K562 (cell line): ENCODE measurements at regions not wholly inside any gene's neighbourhood (a gene's known extent, or its start where the extent isn't known, plus 50 kb on each side); places are given as distances from the start of the nearest gene placed in this dataset.

Source experiments
- ATAC-seq: fragments of 200-7000 bp; cut with Tn5 transposase; 3 replicates; pipeline ENCODE4 v1.9.1; 2020; ENCODE audit warnings: moderate library complexity
- BruUV-seq: library from RNA; stranded (reverse); fragments of 400-500 nt; replicated peaks from 2 replicates; lab custom pipeline; 2021; lab: Mats Ljungman, UMichigan
- CTCF ChIA-PET: fragments of 300-600 bp; formaldehyde crosslinking; extraction: SDS; loops from one replicate; lab custom pipeline; 2021; ENCODE audit warnings: low intra/inter-chr PET ratio; lab: Yijun Ruan, JAX
- POLR2A ChIA-PET: fragments of 300-600, 350-650 bp; sonication (Branson Sonifier 250); formaldehyde crosslinking; extraction: SDS; loops from one replicate; lab custom pipeline; 2021; ENCODE audit warnings: antibody characterized with exemption, inconsistent platforms; lab: Yijun Ruan, JAX
- DNase-seq, 4 experiments: peaks; one replicate each; pipeline versions ENCODE4 v3.0.0 to v3.0.0-alpha.2; 2011 to 2018; ENCODE audit warnings: low spot score in 3 of 4, mixed read lengths in 3 of 4; ENCODE audit errors: extremely low read depth in 1 of 4
- FAIRE-seq: peaks from 2 replicates; lab custom pipeline; 2011; peaks lifted over from hg19 to GRCh38; lab: Jason Lieb, UNC
- H2AFZ ChIP-seq: 2 replicates; pipeline ENCODE4 v1.6.0; 2011; ENCODE audit warnings: low read depth, low read length, control low read depth, inconsistent platforms
- H3K27ac ChIP-seq: fragments of 200-600 bp; 3 replicates; pipeline ENCODE4 v1.8.0; 2011; ENCODE audit warnings: low read depth, mild to moderate bottlenecking, control low read depth, inconsistent platforms, low read length, moderate library complexity, mixed read lengths; ENCODE audit errors: extremely low read depth
- H3K27me3 ChIP-seq, 2 experiments: fragments of 300-600 bp in 1 of 2; 2 replicates in 1 of 2; 3 replicates in 1 of 2; pipeline versions ENCODE4 v1.6.0 to v1.8.0; 2011; ENCODE audit warnings: inconsistent platforms in 2 of 2, low read length in 2 of 2, mild to moderate bottlenecking in 1 of 2, mixed read lengths in 1 of 2, moderate library complexity in 1 of 2; ENCODE audit not compliant: control insufficient read depth in 2 of 2, insufficient read depth in 2 of 2
- H3K36me3 ChIP-seq: fragments of 300-600 bp; 3 replicates; pipeline ENCODE4 v1.8.0; 2011; ENCODE audit warnings: mild to moderate bottlenecking, low read length, inconsistent platforms; ENCODE audit not compliant: control insufficient read depth, insufficient read depth
- H3K4me1 ChIP-seq, 2 experiments: fragments of 200-600 bp in 1 of 2; replicated peaks in 1 of 2; 2 replicates in 1 of 2; 3 replicates in 1 of 2; pipeline versions ENCODE4 v1.5.1 to v1.8.0; 2011; ENCODE audit warnings: inconsistent platforms in 2 of 2, low read length in 2 of 2, mild to moderate bottlenecking in 1 of 2, mixed read lengths in 1 of 2, moderate library complexity in 1 of 2; ENCODE audit not compliant: control insufficient read depth in 2 of 2, insufficient read depth in 2 of 2
- H3K4me2 ChIP-seq: 2 replicates; pipeline ENCODE4 v1.6.1; 2011; ENCODE audit warnings: low read length, control low read depth, inconsistent platforms, mixed read lengths; ENCODE audit not compliant: insufficient read depth
- H3K4me3 ChIP-seq: fragments of 200-600 bp; sonication (generic), shearing (Covaris generic); 2 replicates; pipeline ENCODE4 v1.5.1; 2016; ENCODE audit warnings: control low read depth, inconsistent platforms
- H3K79me2 ChIP-seq: fragments of 200-600 bp; 3 replicates; pipeline ENCODE4 v1.8.0; 2011; ENCODE audit warnings: low read length, inconsistent platforms; ENCODE audit not compliant: control insufficient read depth, insufficient read depth
- H3K9ac ChIP-seq, 2 experiments: 2 replicates each; pipeline versions ENCODE4 v1.6.0 to v1.6.1; 2011; ENCODE audit warnings: low read depth in 2 of 2, low read length in 2 of 2, control low read depth in 1 of 2, inconsistent platforms in 1 of 2, mild to moderate bottlenecking in 1 of 2, mixed read lengths in 1 of 2; ENCODE audit not compliant: insufficient read depth in 1 of 2
- H3K9me1 ChIP-seq: one replicate; pipeline ENCODE4 v1.6.0; 2011; ENCODE audit warnings: inconsistent platforms, mild to moderate bottlenecking, low read length, moderate library complexity; ENCODE audit not compliant: control insufficient read depth, insufficient read depth
- H3K9me3 ChIP-seq: replicated peaks from 2 replicates; pipeline ENCODE4 v1.5.1; 2011; ENCODE audit warnings: low read depth, low read length, inconsistent platforms; ENCODE audit not compliant: control insufficient read depth, insufficient read depth
- H4K20me1 ChIP-seq: replicated peaks from 2 replicates; pipeline ENCODE4 v1.6.1; 2011; ENCODE audit warnings: low read length, inconsistent platforms, mixed read lengths; ENCODE audit not compliant: control insufficient read depth, insufficient read depth
- CREB1 ChIP-seq, 2 experiments: sonication (generic) in 1 of 2; formaldehyde crosslinking in 1 of 2; IDR thresholded peaks; 2 replicates each; pipeline versions ENCODE4 v1.6.1 to v1.8.0; 2012 to 2022; ENCODE audit warnings: inconsistent platforms in 1 of 2, mild to moderate bottlenecking in 1 of 2, missing genetic modification reagents in 1 of 2, moderate library complexity in 1 of 2
- MYNN ChIP-seq, 2 experiments: sonication (generic); formaldehyde crosslinking in 1 of 2; IDR thresholded peaks; 2 replicates each; pipeline versions ENCODE4 v1.5.0 to v1.6.1; 2016 to 2020; ENCODE audit warnings: antibody characterized with exemption in 1 of 2, missing genetic modification reagents in 1 of 2
- NFE2L1 ChIP-seq: fragments of 450-650 bp; IDR thresholded peaks from 2 replicates; pipeline ENCODE4 v1.6.1; 2016; ENCODE audit warnings: missing genetic modification characterization, low read depth, mild to moderate bottlenecking, missing compliant biosample characterization, moderate library complexity, borderline replicate concordance
- NFIX ChIP-seq: fragments of 250-450 bp; sonication (Bioruptor Pico); IDR thresholded peaks from 2 replicates; pipeline ENCODE4 v1.4.0; 2020; ENCODE audit warnings: low read depth, mild to moderate bottlenecking, moderate library complexity
- RCOR1 ChIP-seq, 2 experiments: IDR thresholded peaks; 2 replicates each; pipeline ENCODE4 v1.6.1; 2012; ENCODE audit warnings: low read depth in 2 of 2, low read length in 2 of 2, borderline replicate concordance in 1 of 2, improper control_type of control experiment in 1 of 2
- SREBF2 ChIP-seq: sonication (generic); formaldehyde crosslinking; IDR thresholded peaks from 2 replicates; pipeline ENCODE4 v1.4.0; 2020; ENCODE audit warnings: mild to moderate bottlenecking, missing genetic modification reagents
- TAF7 ChIP-seq: fragments of 450-650 bp; IDR thresholded peaks from 2 replicates; pipeline ENCODE4 v1.6.1; 2016; ENCODE audit warnings: missing genetic modification characterization, missing compliant biosample characterization
- ZKSCAN8 ChIP-seq: fragments of 200-800 bp; sonication (Bioruptor generic); IDR thresholded peaks from 2 replicates; pipeline ENCODE4 v1.6.1; 2016; ENCODE audit warnings: missing genetic modification characterization, missing compliant biosample characterization
- ZNF347 ChIP-seq: fragments of 450-650 bp; formaldehyde crosslinking; IDR thresholded peaks from 2 replicates; pipeline ENCODE4 v1.4.0; 2020; ENCODE audit warnings: low read depth, mild to moderate bottlenecking, moderate library complexity
- ZNF436 ChIP-seq: fragments of 250-450, 450-650 bp; sonication (Bioruptor Pico); formaldehyde crosslinking; IDR thresholded peaks from 2 replicates; pipeline ENCODE4 v1.7.0; 2020; ENCODE audit warnings: mild to moderate bottlenecking
- WGBS: fragments of 100-300 bp; shearing (Covaris generic); methylation state at CpG from one replicate; pipeline ENCODE4 v1.1.6; 2016; ENCODE audit warnings: low coverage, mixed read lengths; ENCODE audit not compliant: insufficient coverage; ENCODE audit errors: missing lambda C conversion rate; 5-methylcytosine and 5-hydroxymethylcytosine counted together
- in situ Hi-C: fragments of 300-500 bp; cut with MboI; formaldehyde crosslinking; loops from 4 replicates; pipeline ENCODE4 v1.15.0; 2018; ENCODE audit warnings: inconsistent platforms, mixed read lengths
- intact Hi-C: fragments of 100-400 bp; cut with micrococcal nuclease; formaldehyde crosslinking; loops from 2 replicates; pipeline ENCODE4 v1.14.2; 2022

- in situ Hi-C loops: no loop called here
- Histone ChIP-seq H3K79me2 (no peaks in the 10 kb centered on the region), H3K27me3 (no peaks in the 10 kb centered on the region), H3K4me2 (no peak overlapping the region), H3K9ac (no peak overlapping the region), H3K9me1 (no peaks in the 10 kb centered on the region), H3K36me3 (no peaks in the 10 kb centered on the region), H3K4me3 (no peak overlapping the region), H2AFZ (no peak overlapping the region), H3K27ac (no peak overlapping the region), H3K4me1 (no peaks in the 10 kb centered on the region), H3K9me3 (no peaks in the 10 kb centered on the region), H4K20me1 (no peaks in the 10 kb centered on the region)
- ATAC-seq (no peak), FAIRE-seq (no peak), DNase-seq (no peak)
- WGBS: 3% methylated on average over 5 of the region's 5 CpGs
- TF ChIP-seq NFIX (CRISPR knock-in tag): no peak
- BruUV-seq: no TSS peak
- ChIA-PET POLR2A (interaction anchor here (0.6 kb wide), 1 partner anchor 270 kb away, joined by 4 read pairs; no protein-coding TSS in a partner anchor), CTCF (no interaction called here)
- intact Hi-C loops: no loop called here
Observed at GRCh38 chr21:23695443-23695842, 1911.8 kb downstream of the MRPL39 start.

DNA sequence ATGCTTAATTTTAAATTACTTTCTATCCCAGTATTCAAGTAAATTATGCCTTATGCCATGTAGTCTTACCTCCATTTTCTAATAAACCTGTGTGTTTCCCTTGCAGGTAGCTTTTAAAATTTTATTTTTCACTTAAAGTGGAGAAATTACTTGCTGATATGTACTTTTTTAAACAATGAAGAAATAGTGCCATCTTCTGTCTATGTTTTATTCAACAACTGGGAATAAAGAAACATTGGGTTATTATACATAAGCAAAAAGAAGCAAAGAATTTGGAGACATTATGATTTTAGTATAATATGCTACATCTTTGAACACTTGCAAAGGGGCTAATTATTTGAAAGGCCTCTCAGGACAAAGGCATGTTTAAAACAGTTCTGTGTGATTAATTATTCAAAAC is 1912.9 kb downstream of the MRPL39 start:
- ATAC-seq: no peak
- Histone ChIP-seq H3K4me1 (no peaks in the 10 kb centered on the region), H3K27ac (no peak overlapping the region), H3K4me3 (no peak overlapping the region), H3K79me2 (no peaks in the 10 kb centered on the region), H3K27me3 (no peaks in the 10 kb centered on the region), H3K36me3 (no peaks in the 10 kb centered on the region), H3K9ac (no peak overlapping the region), H2AFZ (no peak overlapping the region), H4K20me1 (no peaks in the 10 kb centered on the region), H3K9me3 (no peaks in the 10 kb centered on the region), H3K9me1 (no peaks in the 10 kb centered on the region), H3K4me2 (no peak overlapping the region)
- in situ Hi-C loops (no loop called here), intact Hi-C loops (no loop called here)
- FAIRE-seq: no peak
- no peak for TF ChIP-seq SREBF2 (CRISPR knock-in tag)
- TF ChIP-seq ZNF347 (CRISPR knock-in tag): no peak
- TF ChIP-seq NFE2L1 (tag): no peak
- no peak for TF ChIP-seq TAF7 (tag)
- no peak for TF ChIP-seq CREB1 (IDR thresholded peaks at IDR 0.05)
- TF ChIP-seq CREB1 (CRISPR knock-in tag; IDR thresholded peaks at IDR 0.05): no peak
- no peak for TF ChIP-seq MYNN (IDR thresholded peaks at IDR 0.05)
- TF ChIP-seq MYNN (CRISPR knock-in tag; IDR thresholded peaks at IDR 0.05): no peak
- no peak for TF ChIP-seq RCOR1 (IDR thresholded peaks at IDR 0.05; ENCODE audit: borderline replicate concordance in 1 of 2, low read depth in 2 of 2, low read length in 2 of 2)
- no peak for TF ChIP-seq ZNF436 (CRISPR knock-in tag)
- TF ChIP-seq ZKSCAN8: no peak
- BruUV-seq: no TSS peak
- ChIA-PET CTCF (no interaction called here), POLR2A (no interaction called here)
- no peak for DNase-seq
